ENCODE measurements at regions not wholly inside any gene's neighbourhood (a gene's known extent, or its start where the extent isn't known, plus 50 kb on each side); places are given as distances from the start of the nearest gene placed in this dataset.
"Not testable (repeated sequence)": the region's sequence is repeated elsewhere in the genome, so short reads cannot be mapped to it uniquely, and the experiment has no call there.

DNA sequence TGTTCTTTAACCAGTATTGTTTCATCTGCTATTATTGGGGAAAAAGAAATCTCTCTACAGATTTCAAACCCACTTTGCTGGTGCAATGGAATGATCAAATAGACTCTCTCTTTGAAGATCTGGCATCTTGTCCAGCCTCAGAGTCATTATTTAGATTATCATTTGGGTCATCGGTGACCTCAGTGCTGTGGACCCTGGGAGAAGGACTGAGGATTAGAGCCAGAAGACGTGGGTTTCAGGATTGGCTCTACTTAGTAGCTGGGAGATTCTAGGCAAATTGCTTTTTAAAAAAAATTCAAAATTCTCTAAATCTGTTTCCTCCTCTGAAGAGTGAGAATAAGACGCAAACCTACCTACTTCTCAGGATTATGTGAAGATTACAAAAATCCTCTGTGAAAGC is 107.6 kb upstream of the CTAGE1 start:
- TF ChIP-seq, protein P1, sequence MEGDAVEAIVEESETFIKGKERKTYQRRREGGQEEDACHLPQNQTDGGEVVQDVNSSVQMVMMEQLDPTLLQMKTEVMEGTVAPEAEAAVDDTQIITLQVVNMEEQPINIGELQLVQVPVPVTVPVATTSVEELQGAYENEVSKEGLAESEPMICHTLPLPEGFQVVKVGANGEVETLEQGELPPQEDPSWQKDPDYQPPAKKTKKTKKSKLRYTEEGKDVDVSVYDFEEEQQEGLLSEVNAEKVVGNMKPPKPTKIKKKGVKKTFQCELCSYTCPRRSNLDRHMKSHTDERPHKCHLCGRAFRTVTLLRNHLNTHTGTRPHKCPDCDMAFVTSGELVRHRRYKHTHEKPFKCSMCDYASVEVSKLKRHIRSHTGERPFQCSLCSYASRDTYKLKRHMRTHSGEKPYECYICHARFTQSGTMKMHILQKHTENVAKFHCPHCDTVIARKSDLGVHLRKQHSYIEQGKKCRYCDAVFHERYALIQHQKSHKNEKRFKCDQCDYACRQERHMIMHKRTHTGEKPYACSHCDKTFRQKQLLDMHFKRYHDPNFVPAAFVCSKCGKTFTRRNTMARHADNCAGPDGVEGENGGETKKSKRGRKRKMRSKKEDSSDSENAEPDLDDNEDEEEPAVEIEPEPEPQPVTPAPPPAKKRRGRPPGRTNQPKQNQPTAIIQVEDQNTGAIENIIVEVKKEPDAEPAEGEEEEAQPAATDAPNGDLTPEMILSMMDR (IDR thresholded peaks at IDR 0.05; ENCODE audit: extremely low read depth, missing control alignments) = no peak
- DNase-seq (ENCODE audit: low spot score) = no peak

DNA sequence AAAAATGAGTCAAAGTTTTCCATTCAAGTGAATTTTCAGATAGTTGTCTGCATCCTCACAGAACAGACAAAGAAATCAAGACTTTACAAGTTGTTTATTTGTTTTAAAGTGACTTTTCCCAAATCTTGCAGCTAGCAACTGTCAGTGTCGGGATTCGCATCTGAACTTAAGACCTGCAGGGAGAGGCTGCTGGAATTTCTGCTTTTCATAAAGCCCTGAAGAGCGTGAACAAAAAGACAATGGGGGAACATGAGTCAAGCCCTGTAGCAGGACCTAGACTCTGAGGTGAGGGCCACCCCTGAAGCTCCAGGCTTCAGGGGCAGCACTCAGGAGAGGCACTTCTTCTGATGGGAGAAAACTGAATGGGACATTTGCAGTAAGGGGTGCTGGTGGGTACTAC is 108.2 kb upstream of the CTAGE1 start:
- DNase-seq (ENCODE audit: low spot score) = no peak
- TF ChIP-seq, protein P1 (IDR thresholded peaks at IDR 0.05; ENCODE audit: extremely low read depth, missing control alignments) = no peak

DNA sequence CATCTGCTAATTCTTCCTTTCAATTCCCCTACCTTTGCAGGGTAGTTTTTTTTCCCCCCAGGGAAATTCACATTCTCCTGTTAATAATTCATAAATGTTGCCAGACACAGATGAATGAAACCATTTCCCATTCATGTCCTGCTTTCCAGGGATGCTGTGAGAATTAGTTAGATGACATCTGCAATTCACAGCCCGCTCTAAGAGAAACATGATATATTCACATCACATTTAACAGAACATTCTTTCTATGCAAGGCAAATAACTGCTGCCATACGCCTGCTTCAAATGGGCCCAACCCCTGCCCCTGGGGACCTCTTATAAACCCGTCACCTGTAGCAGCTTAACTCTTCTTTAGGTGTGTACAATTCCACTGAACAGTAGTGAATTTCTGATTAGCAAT is 110.6 kb upstream of the CTAGE1 start:
- no peak for DNase-seq (ENCODE audit: low spot score)
- TF ChIP-seq, protein P1 (IDR thresholded peaks at IDR 0.05; ENCODE audit: extremely low read depth, missing control alignments) = no peak

DNA sequence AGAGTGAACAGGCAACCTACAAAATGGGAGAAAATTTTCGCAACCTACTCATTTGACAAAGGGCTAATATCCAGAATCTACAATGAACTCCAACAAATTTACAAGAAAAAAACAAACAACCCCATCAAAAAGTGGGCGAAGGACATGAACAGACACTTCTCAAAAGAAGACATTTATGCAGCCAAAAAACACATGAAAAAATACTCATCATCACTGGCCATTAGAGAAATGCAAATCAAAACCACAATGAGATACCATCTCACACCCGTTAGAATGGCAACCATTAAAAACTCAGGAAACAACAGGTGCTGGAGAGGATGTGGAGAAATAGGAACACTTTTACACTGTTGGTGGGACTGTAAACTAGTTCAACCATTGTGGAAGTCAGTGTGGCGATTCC is 117.0 kb upstream of the CTAGE1 start:
- DNase-seq (ENCODE audit: low spot score) = not testable (repeated sequence)

DNA sequence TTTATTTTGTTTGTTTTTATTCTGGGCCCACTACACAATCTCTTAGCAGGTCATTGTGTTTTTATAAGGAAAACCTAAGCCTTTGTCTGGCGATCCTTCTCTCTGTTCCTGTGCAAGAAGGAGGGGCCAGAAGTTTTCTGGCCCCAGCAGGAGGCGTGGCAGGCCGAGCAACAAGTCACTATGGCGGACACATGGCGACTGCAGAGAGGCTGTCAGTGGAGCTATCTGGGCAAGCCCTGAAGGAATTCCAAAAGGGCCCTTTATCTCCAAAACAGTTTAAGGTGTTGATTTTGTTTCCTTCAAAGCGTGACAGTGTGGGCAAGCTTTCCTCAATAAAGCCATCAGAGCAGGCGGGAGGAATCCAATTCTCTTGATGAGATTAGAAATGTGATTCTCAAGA is 118.8 kb upstream of the CTAGE1 start:
- TF ChIP-seq, protein P1 (IDR thresholded peaks at IDR 0.05; ENCODE audit: extremely low read depth, missing control alignments) = no peak
- DNase-seq (ENCODE audit: low spot score) = no peak

DNA sequence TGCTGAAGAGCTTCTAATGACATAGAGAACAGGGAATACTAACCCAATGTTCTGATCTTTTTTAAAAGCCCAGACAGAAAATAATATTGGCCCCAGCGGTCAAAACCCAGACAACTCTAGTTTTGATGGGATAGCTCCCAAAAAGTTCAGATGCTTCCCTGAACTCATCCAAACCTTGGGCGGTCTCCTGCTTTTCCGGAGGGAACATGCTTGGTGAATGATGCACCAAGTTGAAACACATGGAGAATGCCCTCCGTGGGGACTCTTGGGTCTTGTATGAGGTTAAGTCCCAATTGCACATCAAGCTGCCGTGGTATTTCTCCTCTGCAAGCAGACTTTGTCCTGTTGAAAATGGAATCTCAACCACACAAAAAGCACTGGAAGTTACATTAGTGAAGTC is 120.7 kb upstream of the CTAGE1 start:
- DNase-seq (ENCODE audit: low spot score) = no peak
- TF ChIP-seq, protein P1 (IDR thresholded peaks at IDR 0.05; ENCODE audit: extremely low read depth, missing control alignments) = no peak

DNA sequence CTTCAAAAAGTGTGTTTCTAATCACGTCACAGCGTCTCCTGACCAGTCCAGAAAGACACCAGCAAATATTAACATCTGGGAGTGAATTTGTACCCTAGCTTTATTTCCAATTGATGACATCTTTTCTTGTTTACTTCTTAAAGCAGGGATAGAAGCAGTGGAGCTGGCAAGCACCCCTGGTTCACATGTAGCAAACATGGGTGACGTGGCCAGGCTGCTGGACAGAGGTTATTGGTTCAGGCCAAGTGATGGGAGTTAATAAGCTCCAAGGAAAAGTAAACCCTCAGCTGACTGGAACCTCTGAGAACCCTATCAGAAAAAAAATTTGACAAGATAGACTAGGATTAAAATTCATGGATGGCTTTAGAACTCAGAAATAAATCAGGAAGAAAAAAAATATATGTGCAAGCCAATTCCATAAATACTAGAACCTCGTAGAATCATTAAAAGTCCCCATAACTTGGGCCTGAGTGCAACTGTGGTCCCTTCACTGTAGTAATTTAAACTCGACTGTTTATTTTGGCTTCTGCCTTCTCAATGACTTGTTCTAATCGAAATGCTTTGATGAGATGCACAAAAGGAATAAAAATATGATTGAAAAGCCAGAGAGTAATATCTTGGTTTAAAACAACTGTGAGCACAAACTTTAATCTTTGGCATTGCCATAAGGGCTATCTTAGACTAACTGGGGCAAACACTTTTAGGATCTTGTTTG is 121.5 kb upstream of the CTAGE1 start:
- TF ChIP-seq, protein P1 (IDR thresholded peaks at IDR 0.05; ENCODE audit: extremely low read depth, missing control alignments) = no peak
- DNase-seq (ENCODE audit: low spot score) = no peak

DNA sequence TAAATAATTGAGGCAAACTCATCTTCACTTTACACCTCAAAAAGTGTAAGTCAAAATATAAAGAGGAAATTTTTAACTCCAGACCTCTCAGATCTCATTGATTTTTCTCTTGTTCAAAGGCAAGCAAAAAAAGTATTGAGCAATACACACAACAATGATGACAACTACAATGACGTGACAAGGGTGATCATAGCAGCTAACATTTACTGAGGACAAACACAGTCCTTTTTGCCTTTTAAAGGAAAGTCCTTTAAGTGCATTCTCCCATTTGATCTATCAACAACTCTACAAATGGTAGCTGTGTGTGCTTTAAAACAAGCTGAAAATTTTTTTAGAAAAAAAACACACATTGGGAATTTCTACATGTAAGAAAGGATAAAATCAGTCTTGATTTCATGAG is 123.5 kb upstream of the CTAGE1 start:
- DNase-seq (ENCODE audit: low spot score) = no peak
- TF ChIP-seq, protein P1 (IDR thresholded peaks at IDR 0.05; ENCODE audit: extremely low read depth, missing control alignments) = no peak

Measured in GM20000 (cell line).